Transverse colon (tissue), 4 donors: ENCODE measurements at regions not wholly inside any gene's neighbourhood (a gene's known extent, or its start where the extent isn't known, plus 50 kb on each side); places are given as distances from the start of the nearest gene placed in this dataset.

ENCODE experiments used
- CTCF ChIP-seq, 5 experiments: fragments of 200-600 bp in 3 of 5; fragments of 450-650 bp in 2 of 5; sonication (generic) in 3 of 5; IDR thresholded peaks; 1 replicate in 2 of 5; 2 replicates in 3 of 5; pipeline ENCODE4 v1.5.1; 2016 to 2017; ENCODE audit warnings: antibody characterized with exemption in 5 of 5, inconsistent platforms in 3 of 5, mild to moderate bottlenecking in 2 of 5, moderate library complexity in 1 of 5
- POLR2A ChIP-seq: fragments of 450-650 bp; IDR thresholded peaks from one replicate; pipeline ENCODE4 v1.6.1; 2016; ENCODE audit warnings: antibody characterized with exemption, mild to moderate bottlenecking, moderate library complexity
- POLR2AphosphoS5 ChIP-seq, 3 donors: sonication (generic); formaldehyde crosslinking; IDR thresholded peaks; one replicate each; pipeline ENCODE4 v1.6.1; 2016; ENCODE audit warnings: antibody characterized with exemption in 3 of 3

GRCh38 chr6:126904176-126904575 lies 214.3 kb upstream of the RSPO3 start:
- TF ChIP-seq CTCF (IDR thresholded peaks at IDR 0.05) (no peak), POLR2A (no peak), POLR2AphosphoS5 (IDR thresholded peaks at IDR 0.05) (no peak)
